Activated CD4-positive, alpha-beta T cell treated with anti-CD3 and anti-CD28 coated beads, Interleukin-2, amount 50 U/mL, for 16 hours (primary cell): ENCODE measurements at regions not wholly inside any gene's neighbourhood (a gene's known extent, or its start where the extent isn't known, plus 50 kb on each side); places are given as distances from the start of the nearest gene placed in this dataset.

Experiments
- DNase-seq: peaks from one replicate; pipeline ENCODE4 v3.0.0-alpha.2; 2020

GRCh38 chr18:61756244-61756643, 136.6 kb downstream of the RNF152 start:
- DNase-seq = no peak

GRCh38 chr18:61755555-61755954, 137.3 kb downstream of the RNF152 start:
- DNase-seq = no peak

- DNase-seq = no peak
These were observed 138.7 kb downstream of the RNF152 start for GRCh38 chr18:61754039-61754583.

DNA sequence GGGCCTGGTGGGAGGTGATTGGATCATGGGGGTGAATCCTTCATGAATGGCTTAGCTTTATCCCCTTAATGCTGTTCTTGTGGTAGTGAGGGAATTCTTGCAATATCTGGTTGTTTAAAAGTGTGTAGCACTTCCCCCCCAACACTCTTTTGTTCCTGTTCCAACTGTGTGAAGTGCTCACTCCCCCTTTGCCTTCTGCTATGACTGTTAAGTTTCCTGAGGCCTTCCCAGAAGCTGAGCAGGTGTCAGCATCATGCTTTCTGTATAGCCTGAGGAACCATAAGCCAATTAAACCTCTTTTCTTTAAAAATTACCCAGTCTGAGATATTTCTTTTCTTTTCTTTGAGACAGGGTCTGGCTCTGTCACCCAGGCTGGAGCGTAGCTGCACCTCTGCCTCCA, 139.4 kb downstream of the RNF152 start:
- DNase-seq = peak; percentile 15

DNA sequence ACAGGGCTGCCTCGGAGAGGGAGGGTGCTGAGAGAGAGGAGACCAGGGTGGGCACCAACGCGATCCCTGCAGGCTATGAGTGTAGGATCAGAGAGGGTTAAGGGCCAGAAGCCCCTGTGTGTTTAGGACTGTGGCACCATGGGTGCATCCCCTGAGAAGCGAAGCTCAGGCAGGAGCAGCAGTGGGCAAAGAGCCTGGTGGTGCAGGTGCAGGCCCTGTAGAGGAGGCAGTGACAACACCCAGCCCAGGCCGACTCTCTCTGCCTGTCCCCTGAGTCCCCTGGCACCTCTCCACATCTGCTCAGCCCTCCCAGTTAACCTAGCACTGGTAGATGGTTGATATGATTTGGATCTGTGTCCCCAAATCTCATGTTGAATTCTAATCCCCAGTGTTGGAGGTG, 139.8 kb downstream of the RNF152 start:
- DNase-seq = no peak

GRCh38 chr18:61750840-61751668, 141.8 kb downstream of the RNF152 start:
- no peak for DNase-seq

DNA sequence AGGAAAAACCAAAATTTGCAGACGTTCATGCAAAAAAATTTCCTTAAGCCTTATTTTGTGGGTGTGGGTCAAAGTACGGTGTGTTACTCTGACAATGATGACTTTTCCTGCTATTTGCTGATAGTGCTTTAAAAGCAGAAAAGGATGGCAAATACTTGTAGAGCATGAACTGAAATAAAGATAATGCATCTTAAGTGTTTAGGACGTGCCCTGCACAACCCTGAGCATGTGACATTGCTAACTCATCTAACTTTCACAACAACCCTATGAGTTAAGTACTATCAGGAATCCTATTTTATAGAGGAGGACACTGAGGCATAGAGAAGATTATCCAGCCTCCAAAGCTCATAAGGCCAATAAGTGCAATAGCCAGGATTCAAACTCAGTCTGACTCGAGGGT, 143.3 kb downstream of the RNF152 start:
- no peak for DNase-seq

DNA sequence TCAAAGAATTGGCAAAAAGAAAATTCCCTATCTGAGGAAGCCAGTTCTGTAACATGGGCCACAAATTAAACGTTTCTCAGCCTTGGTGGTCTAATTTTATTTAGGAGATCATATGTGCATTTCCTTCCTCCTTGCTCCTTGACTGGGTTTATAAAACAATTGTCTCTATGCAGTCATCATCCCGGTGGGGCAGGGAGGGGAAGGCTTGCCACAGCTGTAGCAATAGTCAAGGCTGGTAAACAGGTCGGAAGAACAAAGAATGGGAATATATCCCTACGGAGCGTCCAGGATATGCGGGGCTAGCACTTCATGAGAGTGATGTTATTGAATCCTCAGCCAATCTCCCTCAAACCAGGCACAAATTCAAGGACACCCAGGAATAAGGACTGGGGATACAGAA, 143.8 kb downstream of the RNF152 start:
- DNase-seq = no peak

DNA sequence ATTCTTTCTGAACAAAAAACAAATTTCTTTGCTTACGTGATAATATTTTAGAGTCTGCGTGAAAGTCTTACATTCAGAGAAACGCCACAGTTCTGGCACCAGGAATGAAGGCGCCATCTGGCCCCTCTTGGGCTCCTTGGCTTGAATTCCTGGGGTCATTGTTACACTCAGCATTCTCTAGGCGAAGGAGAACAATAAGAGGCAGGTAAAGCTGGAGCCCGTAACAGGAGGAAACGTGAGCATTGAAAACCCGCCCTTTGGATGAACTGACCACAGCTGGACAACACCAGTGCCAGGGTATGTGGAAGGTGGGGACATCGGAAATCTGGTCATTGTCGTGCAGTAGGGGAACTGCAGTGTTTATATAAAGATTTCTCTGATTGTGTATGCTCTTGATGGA, 144.8 kb downstream of the RNF152 start:
- DNase-seq = no peak

DNA sequence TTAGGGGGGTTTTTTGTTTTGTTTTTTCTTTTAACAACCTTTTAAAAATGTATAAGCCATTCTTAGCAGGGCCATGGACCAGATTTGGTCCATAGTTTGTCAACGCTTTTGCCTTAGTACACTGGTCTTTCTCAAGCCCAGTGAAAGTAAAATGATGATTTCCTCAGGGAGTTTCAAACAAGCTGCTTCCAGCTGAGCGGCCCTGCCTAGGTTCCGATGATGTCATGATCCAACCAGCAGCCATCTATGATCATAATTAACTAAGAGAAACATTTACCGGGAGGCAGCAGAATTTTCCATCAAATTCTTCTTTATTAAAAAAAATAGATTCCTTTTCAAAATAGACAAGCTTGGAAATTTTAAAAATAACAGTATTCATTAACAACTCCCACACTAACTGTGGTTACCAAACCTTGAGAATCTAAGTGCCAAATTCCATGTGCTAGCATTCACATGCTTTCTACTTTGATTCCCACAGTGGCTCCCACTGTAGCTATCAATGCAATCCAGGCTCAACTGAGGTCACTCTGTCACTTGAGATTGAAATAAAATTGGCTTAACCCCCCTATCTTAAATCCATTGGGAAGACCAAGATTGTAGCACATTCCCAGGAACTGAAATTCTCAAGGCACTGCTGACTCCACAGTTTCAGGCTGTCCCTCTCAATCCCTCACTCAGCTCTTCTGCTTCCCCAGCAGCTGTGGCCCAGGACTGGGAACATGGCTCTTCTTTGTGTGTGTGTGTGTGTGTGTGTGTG, 148.9 kb downstream of the RNF152 start:
- no peak for DNase-seq

GRCh38 chr18:61742565-61743429, 150.0 kb downstream of the RNF152 start:
- no peak for DNase-seq

- DNase-seq = no peak
These were observed 150.8 kb downstream of the RNF152 start for GRCh38 chr18:61741881-61742454.

GRCh38 chr18:61738488-61738887, 154.3 kb downstream of the RNF152 start:
- no peak for DNase-seq

DNA sequence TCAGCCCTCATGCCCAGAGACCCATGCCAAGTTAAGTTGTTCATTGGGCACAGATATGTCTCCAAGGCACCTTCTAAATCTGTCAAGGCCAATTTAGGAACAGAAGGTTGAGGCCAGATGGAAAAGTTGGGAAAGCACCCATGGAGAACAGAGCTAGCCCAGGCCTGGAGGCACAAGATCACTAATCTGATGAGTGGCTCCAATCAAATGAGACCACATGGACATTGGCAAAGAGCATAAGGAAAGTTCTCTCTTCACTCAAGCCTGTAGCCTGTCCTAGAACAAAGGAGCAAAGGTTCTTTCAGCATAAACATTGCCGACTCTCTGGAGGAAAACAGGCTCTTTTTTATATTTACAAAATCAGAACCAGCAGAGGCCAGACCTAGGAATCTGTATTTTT, 154.8 kb downstream of the RNF152 start:
- no peak for DNase-seq

GRCh38 chr18:61736133-61736532, 156.7 kb downstream of the RNF152 start:
- DNase-seq = no peak

DNA sequence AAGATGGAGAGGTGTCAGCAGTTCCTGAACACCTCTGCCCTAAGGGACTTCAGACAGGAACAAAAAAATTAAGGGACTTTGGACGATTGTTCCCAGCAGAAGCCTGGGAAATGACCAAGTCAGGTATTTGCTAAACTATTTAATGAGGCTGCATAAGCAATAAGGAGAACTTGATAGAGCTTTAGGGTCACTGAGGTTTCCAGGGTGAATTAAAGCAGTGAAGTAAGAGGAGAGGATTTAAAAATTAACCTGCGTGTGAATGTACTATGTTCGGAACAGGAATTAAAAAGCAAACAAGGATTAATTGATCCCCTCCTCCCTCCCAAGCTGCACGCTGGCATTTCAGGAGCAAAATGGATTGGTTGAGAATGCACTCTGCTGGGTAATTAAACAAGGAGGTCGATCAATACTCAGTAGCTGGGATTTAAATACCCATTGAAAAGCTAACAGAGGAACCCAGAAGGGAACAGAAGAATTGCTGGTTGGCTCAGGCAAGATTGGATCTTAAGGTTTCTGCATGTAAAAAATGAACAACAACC, 157.2 kb downstream of the RNF152 start:
- no peak for DNase-seq

DNA sequence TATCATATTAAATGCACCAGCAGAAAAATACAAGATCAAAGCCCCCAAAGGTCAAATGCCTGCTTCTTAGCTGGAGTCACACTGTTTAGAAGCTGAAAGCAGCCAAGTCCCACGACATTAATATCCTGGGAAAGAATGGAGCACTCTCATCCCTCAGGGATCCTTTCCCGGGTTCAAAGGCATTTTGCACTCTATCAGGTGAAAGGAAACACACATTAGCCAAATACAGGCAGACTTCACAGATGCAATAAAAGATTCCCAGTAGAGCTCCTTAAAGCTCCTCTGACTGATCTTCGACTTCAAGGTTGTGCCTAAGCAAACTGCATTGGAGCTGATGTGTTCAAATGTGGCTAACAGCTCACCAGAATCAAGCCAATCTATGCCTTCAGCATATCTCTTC, 158.4 kb downstream of the RNF152 start:
- DNase-seq = no peak

- DNase-seq = no peak
These were observed 160.0 kb downstream of the RNF152 start for GRCh38 chr18:61732854-61733253.

DNA sequence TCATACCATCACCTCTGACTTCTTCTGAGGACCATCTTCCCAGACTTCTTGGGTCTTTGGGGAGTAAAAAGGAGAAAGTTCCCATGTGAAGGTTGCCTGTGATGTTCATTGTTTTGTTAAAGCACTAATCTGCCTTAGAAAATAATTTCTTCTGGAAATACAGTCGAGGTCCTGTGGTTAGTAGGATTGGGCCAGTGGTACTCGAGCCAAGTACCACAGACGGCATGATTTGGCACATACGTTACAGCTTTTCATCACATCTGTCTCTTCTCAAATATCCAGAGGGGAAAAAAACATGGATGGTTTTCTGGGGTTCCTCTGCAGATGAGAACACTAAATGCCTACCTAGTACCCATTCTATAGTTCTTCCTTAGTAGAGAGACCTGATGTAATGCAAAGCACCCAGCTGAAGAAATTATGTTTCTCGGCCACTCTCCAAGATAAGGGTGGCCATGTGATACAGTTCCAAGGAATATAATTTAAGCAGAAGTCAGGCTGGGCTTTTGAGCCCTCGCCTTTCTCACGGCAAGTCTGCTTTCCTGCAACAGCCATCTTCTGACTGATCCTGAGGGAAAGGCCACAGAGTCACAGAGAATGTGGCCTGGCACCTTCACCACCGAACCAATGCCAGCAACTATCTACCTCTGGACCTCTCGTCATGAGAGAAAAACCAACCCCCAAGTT, 161.0 kb downstream of the RNF152 start:
- no peak for DNase-seq

- DNase-seq = no peak
These were observed 161.6 kb downstream of the RNF152 start for GRCh38 chr18:61731178-61731577.

GRCh38 chr18:61729322-61729721, 163.5 kb downstream of the RNF152 start:
- no peak for DNase-seq
